Nephron progenitor cell (in vitro differentiated cells): ENCODE measurements at regions not wholly inside any gene's neighbourhood (a gene's known extent, or its start where the extent isn't known, plus 50 kb on each side); places are given as distances from the start of the nearest gene placed in this dataset.

ENCODE experiments used
- DNase-seq: peaks from one replicate; pipeline ENCODE4 v3.0.0; 2021
- H3K27ac Mint-ChIP-seq: 2 replicates; pipeline ENCODE4 v1.8.0; 2021; ENCODE audit warnings: mild to moderate bottlenecking, moderate library complexity, mixed read lengths
- H3K27me3 Mint-ChIP-seq: 2 replicates; pipeline ENCODE4 v1.8.0; 2021; ENCODE audit warnings: mild to moderate bottlenecking, low read depth, mixed read lengths; ENCODE audit not compliant: poor library complexity
- H3K36me3 Mint-ChIP-seq: 2 replicates; pipeline ENCODE4 v1.8.0; 2021; ENCODE audit warnings: low read depth, mixed read lengths
- H3K4me1 Mint-ChIP-seq: 2 replicates; pipeline ENCODE4 v1.8.0; 2021; ENCODE audit warnings: mixed read lengths
- H3K4me3 Mint-ChIP-seq: 2 replicates; pipeline ENCODE4 v1.8.0; 2021; ENCODE audit warnings: mild to moderate bottlenecking, moderate library complexity, mixed read lengths
- H3K9me3 Mint-ChIP-seq: 2 replicates; pipeline ENCODE4 v1.8.0; 2021; ENCODE audit warnings: mild to moderate bottlenecking, moderate library complexity, mixed read lengths
- TF ChIP-seq, protein P1 (sequence below): fragments of 200-600 bp; sonication (generic); IDR thresholded peaks from 2 replicates; pipeline ENCODE4 v1.5.0; 2021; ENCODE audit warnings: antibody characterized with exemption

DNA sequence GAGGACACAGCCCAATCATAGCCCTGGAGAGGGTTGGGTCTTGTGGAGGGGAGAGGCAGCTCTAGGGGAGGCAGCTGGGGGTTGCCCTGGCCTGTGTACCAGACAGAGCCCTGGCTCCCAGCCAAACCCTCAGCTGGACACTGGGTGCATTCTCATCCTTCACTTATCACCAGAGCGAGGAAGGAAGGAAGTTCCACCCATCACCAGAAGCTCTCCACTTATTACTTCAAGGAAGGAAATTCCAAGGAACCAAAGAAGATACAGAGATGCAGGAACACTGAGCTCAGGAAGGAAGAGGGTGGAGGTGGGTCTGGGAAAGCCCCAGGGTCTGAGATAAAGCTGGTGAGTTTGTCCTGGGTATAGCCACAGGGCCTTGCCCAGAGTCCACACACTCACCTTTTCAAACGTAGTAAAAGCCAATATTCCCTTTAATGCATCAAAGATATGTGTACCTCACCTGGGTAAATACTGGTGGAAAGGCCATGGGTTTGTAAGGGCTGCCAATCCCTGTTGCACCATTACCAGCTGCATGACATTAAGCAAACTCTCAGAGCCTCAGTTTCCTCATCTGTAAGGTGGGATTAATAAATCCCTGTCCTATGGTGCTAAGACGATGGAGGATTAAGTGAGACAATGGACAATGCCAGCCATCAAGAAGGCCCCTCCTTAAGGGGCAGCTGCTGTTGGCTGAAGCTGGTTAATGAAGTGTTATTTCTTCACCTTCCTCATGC is 109.7 kb upstream of the NAA20 start:
- Mint-ChIP-seq H3K4me3 (no peak overlapping the region), H3K4me1 (peaks cover 10% of the 10 kb centered on the region), H3K9me3 (peaks cover 3% of the 10 kb centered on the region), H3K36me3 (peaks cover 60% of the 10 kb centered on the region), H3K27ac (peak overlapping the region; percentile 51), H3K27me3 (peaks cover 10% of the 10 kb centered on the region)
- TF ChIP-seq, protein P1, sequence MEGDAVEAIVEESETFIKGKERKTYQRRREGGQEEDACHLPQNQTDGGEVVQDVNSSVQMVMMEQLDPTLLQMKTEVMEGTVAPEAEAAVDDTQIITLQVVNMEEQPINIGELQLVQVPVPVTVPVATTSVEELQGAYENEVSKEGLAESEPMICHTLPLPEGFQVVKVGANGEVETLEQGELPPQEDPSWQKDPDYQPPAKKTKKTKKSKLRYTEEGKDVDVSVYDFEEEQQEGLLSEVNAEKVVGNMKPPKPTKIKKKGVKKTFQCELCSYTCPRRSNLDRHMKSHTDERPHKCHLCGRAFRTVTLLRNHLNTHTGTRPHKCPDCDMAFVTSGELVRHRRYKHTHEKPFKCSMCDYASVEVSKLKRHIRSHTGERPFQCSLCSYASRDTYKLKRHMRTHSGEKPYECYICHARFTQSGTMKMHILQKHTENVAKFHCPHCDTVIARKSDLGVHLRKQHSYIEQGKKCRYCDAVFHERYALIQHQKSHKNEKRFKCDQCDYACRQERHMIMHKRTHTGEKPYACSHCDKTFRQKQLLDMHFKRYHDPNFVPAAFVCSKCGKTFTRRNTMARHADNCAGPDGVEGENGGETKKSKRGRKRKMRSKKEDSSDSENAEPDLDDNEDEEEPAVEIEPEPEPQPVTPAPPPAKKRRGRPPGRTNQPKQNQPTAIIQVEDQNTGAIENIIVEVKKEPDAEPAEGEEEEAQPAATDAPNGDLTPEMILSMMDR = no peak
- DNase-seq = no peak

DNA sequence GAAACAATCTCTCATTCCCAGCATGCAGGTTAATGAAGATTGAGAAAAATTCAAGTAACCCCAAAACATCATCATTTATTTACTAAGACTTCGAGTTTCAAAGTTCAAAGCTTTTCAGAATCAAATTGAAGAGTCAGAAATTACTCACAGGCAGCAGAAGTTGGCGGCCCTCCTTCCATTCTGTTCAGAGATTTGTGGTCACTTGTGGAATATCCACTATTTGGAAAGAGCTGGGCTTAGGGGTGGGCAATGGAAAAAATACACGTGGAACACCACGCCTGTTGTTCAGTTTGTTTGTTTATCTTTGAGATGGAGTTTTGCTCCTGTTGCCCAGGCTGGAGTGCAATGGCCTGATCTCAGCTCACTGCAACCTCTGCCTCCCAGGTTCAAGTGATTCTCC is 108.6 kb upstream of the NAA20 start:
- H3K4me3 Mint-ChIP-seq = no peak overlapping the region
- no peak for DNase-seq
- TF ChIP-seq, protein P1 = no peak
- peaks cover 2% of the 10 kb centered on the region for H3K4me1 Mint-ChIP-seq
- peaks cover 57% of the 10 kb centered on the region for H3K36me3 Mint-ChIP-seq
- peaks cover 3% of the 10 kb centered on the region for H3K9me3 Mint-ChIP-seq
- H3K27me3 Mint-ChIP-seq = peaks cover 6% of the 10 kb centered on the region
- no peak overlapping the region for H3K27ac Mint-ChIP-seq

DNA sequence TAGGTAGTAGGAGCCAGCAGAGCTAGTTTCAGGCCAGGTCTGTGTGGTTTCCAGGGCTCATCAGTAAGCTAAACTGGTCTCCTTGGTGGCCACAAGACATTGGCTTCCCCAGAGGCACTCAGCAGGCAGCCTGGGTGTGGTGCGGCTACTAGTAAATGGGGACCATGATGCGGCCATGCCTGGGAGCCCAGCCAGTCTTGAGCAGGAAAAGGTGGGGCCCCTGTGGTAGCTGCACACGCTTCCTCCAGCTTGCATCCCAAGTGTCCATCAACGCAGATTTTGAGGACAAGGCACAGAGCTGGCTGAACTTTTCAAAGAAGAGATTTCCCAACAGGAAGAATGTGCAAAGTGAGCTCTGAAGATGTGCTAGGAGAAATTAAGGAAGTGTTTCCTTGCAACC is 107.4 kb upstream of the NAA20 start:
- H3K4me1 Mint-ChIP-seq = peaks cover 3% of the 10 kb centered on the region
- no peak for DNase-seq
- H3K36me3 Mint-ChIP-seq = peaks cover 60% of the 10 kb centered on the region
- H3K9me3 Mint-ChIP-seq = peaks cover 3% of the 10 kb centered on the region
- peaks cover 6% of the 10 kb centered on the region for H3K27me3 Mint-ChIP-seq
- no peak overlapping the region for H3K27ac Mint-ChIP-seq
- no peak overlapping the region for H3K4me3 Mint-ChIP-seq
- TF ChIP-seq, protein P1 = no peak

DNA sequence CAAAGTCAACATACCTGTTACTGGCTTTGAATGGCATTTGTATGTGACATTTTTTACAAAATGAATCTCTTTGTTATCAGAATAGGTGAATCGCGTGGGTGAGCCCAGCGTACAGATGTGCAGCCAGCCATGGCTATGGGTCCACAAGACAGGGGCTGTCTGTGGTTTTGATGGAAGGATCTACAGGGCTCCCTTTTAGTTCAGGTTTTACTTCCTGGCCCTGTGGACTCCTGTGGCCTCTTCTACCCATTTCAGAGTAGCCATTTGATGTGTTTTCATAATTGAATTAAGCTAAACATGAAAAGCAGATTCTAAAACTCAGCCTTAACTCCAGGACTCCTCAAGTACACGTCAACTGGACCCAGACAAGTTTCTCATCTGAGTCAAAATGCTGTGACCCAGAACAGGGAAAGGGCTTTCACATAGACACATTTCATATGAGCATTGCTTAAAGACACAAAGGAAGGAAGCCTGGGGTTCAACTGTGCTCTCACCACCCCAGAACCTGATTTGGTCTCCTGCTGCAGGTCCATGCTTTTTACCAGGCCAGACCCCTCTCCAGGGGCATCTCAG is 105.3 kb upstream of the NAA20 start:
- TF ChIP-seq, protein P1 = no peak
- peaks cover 3% of the 10 kb centered on the region for H3K9me3 Mint-ChIP-seq
- peak overlapping the region; percentile 15 for H3K27ac Mint-ChIP-seq
- peaks cover 7% of the 10 kb centered on the region for H3K4me1 Mint-ChIP-seq
- H3K27me3 Mint-ChIP-seq = peaks cover 3% of the 10 kb centered on the region
- H3K36me3 Mint-ChIP-seq = peaks cover 43% of the 10 kb centered on the region
- H3K4me3 Mint-ChIP-seq = no peak overlapping the region
- DNase-seq = no peak

DNA sequence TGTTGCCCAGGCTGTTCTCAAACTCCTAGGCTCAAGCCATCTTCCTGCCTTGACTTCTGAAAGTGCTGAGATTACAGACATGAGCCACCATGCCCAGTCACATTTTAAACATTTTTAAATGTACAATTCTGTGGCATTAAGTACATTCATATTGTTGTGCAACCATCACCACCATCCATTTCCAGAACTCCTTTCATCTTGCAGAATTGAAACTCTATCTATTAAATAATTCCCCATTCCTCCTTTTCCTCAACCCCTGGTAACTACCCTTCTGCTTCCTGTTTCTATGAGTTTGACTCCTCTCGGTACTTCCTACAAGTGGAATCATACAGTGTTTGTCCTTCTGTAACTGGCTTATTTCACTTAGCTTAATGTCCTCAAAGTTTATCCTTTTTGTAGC is 103.8 kb upstream of the NAA20 start:
- Mint-ChIP-seq H3K4me1 (peaks cover 14% of the 10 kb centered on the region), H3K9me3 (peaks cover 3% of the 10 kb centered on the region), H3K4me3 (no peak overlapping the region), H3K27me3 (peaks cover 3% of the 10 kb centered on the region), H3K27ac (peak overlapping the region; percentile 33), H3K36me3 (peaks cover 28% of the 10 kb centered on the region)
- no peak for DNase-seq
- TF ChIP-seq, protein P1 = no peak
